ENCODE measurements at regions not wholly inside any gene's neighbourhood (a gene's known extent, or its start where the extent isn't known, plus 50 kb on each side); places are given as distances from the start of the nearest gene placed in this dataset.

DNA sequence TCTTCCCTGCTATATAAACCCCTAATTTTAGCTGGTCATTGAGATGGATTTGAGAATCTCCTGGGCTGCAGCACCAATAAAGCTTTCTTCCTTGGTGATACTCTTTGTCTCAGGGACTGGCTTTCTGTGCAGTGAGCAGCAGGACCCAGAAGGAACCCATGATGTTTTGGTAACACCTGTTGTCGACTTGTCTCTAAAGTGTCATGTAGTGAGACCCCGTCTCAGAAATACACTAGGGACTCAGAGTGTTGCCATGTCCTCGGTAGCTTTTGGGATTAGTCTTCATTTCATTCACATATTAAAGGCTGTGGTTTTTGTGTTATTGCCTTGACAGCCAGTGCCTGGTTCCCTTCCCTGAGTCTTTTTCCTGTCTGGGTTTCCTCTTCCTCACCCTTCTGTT is 1078.7 kb downstream of the TBC1D22A start:
- DNase-seq (ENCODE audit: low read depth in 2 of 2), result no peak

DNA sequence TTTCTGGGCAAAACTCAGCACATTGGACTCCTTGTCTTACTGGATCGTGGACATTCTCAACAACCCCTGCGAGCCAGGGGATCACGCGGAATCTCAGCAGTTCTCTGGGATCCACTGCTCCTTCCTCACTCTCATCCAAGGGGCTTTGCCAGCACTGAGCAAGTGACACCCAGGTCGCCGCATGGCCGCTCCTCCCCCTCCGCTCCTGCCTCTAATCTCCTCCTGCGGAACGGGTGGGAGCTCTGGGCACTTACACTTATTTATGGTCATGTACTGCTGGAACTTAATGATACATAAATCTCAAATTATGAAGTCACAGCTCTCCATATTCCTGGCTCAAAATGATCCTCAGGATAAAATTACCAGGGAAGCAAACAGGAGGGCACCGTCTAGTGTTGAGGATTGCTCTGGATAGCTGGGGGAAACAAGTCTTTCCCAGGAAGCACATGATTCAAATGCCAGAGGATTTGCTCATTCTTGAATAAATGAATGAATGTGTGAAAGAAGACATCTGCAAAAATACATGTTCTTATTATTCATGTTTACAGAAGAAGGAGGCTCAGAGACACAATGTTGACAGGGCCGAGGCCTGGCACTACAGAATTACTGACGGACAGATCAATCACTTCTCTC is 1077.3 kb downstream of the TBC1D22A start:
- DNase-seq (ENCODE audit: low read depth in 2 of 2), result no peak

DNA sequence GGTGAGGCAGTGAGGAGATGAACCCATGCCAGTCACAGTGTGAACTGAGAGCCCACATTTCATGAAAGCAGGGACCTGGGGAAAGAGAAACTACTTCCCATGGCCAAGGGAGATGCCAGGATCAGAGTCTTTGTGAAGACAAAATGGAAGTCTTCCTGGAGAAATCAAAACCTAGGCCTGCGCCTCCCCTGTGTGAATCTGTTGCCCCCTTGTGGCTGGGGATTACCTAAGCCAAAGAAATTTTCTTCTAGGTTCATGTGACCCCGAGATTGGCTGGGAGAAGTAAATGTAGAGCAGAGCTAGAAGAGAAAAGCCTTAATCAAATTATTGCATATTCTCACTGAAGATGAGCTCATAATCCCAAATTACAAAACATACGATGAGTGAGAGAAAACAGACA is 1075.3 kb downstream of the TBC1D22A start:
- DNase-seq (ENCODE audit: low read depth in 2 of 2), result peak in 1 of 2 donors; percentile 11

DNA sequence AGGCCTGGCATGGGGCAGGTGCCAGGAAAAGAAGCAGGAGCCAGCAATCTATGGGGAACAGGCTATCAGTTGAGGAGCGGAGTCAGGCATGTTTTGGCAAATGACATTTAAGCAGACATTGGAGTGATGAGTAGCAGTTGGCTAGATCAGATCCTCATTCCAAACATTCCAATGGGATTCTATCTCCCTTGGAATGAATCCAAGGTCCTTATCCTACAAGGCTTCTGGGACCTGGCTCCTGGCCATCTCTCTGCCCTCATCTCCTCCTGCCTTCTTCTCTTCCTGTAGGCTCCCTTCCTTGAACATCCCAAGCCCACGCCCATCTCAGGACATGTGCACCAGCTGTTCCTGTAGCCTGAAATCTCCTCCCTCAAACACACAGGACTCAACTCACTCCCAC is 1074.5 kb downstream of the TBC1D22A start:
- DNase-seq (ENCODE audit: low read depth in 2 of 2), result no peak

DNA sequence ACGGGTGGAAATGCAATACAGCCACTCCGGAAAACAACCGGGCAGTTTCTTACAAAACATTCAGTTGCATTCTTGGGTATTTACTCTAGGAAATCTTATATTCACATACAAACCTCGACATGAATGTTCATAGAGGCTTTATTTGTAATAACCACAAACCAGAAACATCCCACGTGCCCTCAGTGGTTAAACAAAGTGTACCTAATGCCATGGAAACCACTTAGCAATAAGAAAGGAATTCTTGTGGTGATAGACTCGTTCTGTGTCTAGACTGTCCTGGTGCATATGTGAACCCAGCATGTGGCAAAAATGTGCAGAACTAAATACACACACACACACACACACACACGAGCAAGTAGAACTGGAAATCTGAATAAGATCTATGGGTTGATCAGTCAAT is 1073.3 kb downstream of the TBC1D22A start:
- DNase-seq (ENCODE audit: low read depth in 2 of 2), result no peak

DNA sequence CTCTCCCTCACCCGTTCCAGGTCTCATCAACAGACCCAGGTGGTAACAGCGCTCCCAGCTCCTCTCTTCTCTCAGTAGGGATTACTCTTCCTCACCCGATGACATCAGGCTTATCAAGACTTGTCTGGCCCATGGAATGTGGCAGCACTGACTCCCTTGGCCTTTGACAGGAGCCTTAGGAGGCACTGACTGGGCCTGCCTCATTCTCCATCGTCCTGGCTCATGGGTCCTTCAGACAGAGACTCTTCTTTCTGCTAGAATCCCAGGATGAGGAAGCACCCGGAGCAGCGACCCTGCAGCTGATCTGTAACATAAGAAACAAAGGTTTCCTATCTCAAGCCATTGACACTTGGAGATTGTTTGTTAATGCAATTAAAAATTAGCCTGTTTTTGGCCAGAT is 1063.6 kb downstream of the TBC1D22A start:
- DNase-seq (ENCODE audit: low read depth in 2 of 2), result no peak

DNA sequence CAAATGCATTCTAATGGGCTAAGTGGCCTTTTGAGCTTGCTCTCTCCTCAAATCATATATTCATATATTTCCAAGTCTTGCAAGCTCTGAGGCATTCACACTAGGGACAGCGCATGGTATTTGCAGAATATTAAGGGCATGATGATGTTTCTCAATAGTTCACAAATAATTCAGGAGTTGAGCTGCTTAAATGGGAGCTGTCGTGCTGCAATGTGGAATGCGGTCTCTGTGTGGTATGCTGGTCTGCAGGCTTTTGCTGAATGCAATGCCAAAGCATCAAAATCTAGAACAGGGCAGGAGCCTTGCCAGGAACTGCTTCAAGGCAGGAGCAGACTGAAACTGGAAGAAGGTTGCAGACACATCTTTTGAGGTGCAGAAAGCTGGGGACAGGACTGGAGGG is 1060.0 kb downstream of the TBC1D22A start:
- no peak for DNase-seq (ENCODE audit: low read depth in 2 of 2)

DNA sequence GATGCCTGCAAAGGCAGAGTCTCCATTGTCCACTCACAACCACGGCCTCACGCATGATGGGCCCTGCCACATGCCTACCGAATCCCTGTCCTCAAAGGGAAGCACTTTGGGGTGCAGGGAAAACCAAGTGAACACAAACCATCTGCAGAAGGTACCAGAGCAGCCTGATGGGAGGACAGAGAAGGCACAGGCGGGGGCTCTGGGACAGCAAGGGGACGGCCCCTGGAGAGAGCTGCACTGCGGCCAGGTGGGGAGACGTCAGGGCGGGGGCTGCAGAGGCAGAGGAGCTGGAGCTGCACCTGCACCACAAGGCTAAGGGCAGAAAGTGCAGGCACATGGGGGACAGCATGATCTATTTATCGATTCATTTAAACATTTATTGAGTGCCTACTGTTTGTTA is 1056.0 kb downstream of the TBC1D22A start:
- DNase-seq (ENCODE audit: low read depth in 2 of 2), result no peak

DNA sequence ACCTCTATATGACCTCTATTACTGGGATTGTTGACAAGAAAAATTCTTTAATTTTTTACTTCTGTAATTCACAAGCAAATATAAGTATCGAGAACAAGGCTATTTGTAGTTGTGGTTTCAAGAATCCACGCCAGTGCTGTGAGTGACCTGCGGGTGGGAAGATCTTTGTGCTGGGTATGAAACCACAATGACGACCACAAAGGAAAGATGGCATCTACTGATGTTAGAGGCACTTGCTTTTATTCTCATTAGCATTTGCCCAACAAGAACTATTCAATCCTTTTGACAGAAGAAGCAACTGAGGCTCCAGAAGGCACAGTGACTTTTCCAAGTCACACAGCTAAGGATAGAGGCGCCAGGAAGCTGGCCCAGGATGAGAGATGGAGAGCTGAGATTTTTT is 1054.9 kb downstream of the TBC1D22A start:
- DNase-seq (ENCODE audit: low read depth in 2 of 2), result no peak

DNA sequence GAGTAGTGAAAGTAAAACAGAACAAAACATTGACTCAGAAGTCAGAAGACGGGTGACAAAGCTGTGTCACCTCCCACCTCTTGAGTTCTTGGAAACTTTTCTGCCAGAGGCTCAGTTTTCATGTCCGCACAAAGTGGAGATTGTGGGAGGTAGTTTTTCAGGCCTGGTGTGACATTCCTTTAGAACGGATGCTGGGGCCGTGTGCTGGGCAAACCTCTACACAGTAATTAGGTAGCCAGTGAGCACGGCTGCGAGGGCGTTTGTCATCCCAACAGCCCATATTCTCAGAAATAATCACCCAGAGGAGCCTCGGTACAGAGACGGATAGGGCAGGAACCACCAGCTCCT is 1054.4 kb downstream of the TBC1D22A start:
- no peak for DNase-seq (ENCODE audit: low read depth in 2 of 2)

DNA sequence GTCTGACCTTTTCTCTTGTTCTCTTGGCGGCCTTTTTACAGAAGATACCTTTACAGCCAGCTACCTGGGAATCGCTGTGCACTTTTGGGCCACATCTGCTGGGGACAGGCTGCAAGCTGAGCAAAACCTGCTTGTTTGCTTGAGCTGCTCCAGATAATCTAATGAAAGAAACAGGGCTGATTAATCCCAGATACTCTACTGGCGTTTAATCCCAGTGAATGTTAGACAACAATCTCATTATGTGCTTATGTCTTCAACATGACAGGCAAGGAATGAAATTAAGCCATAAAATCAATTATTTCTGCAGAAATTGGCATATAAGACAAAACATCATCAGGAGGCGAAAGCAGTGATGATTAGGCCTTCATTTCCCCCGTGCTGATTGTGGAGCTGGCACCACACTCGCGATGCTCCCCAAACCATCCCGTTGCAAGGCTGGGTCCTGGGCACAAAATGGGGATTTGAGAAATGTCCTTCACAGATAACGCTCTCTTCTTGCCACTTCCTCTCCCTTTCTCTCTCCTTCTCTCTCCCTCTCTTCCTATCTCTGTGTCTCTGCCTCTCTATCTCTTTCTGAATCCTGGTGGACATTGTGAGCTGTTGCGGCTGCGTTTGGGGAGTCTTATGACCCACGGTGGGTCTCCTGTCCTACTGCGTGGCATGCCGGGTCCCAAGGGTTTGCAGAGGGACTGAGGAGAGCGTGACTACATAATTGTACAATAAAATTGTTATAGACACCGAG is 1053.8 kb downstream of the TBC1D22A start:
- DNase-seq (ENCODE audit: low read depth in 2 of 2), result no peak

DNA sequence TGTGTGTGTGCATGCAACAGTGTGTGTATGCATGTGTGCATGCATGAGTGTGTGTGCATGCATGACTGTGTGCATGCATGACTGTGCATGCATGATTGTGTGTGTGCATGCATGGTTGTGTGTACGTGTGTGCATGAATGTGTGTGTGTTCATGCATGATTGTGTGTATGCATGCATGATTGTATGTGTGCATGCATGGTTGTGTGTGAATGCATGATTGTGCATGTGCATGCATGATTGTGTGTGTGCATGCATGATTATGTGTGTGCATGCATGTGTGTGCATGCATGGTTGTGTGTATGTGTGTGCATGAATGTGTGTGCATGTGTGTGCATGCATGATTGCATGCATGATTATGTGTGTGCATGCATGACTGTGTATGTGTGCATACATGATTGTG is 1052.0 kb downstream of the TBC1D22A start:
- DNase-seq (ENCODE audit: low read depth in 2 of 2), result no peak

DNA sequence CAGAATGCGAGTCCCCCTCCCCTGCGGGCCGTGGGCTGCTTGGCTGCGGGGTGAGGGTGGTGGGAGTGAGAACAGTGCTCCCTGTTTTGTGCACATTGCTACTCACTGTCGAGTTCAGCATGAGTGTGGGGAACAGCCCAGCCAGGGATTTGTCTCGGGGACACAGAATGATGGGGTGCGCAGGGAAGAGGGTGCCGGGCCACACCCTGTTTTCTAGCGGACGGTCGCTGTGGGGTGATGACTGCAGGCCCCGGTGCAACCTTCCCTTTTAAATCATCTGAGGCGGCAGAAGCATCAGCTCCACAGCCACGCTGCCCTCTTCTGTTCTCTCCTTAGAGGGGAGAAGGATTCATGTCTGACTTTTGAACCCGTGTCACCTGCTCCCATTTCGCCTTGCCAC is 1051.2 kb downstream of the TBC1D22A start:
- DNase-seq (ENCODE audit: low read depth in 2 of 2), result no peak

DNA sequence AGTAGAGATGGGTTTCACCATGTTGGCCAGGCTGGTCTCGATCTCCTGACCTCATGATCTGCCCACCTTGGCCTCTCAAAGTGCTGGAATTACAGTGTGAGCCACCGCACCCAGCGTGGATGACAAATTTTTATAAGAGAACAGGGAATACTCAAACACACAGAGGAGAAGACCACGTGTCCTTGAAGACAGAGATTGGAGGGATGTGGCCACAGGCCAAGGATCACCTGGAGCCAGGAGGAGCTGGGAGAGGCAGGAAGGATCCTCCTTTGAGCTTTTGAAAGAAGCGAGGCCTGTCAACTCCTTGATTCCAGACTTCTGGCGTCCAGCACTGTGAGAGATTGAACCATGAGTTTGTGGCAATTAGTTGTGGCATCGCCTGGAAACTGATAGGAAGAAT is 1049.5 kb downstream of the TBC1D22A start:
- DNase-seq (ENCODE audit: low read depth in 2 of 2), result no peak

DNA sequence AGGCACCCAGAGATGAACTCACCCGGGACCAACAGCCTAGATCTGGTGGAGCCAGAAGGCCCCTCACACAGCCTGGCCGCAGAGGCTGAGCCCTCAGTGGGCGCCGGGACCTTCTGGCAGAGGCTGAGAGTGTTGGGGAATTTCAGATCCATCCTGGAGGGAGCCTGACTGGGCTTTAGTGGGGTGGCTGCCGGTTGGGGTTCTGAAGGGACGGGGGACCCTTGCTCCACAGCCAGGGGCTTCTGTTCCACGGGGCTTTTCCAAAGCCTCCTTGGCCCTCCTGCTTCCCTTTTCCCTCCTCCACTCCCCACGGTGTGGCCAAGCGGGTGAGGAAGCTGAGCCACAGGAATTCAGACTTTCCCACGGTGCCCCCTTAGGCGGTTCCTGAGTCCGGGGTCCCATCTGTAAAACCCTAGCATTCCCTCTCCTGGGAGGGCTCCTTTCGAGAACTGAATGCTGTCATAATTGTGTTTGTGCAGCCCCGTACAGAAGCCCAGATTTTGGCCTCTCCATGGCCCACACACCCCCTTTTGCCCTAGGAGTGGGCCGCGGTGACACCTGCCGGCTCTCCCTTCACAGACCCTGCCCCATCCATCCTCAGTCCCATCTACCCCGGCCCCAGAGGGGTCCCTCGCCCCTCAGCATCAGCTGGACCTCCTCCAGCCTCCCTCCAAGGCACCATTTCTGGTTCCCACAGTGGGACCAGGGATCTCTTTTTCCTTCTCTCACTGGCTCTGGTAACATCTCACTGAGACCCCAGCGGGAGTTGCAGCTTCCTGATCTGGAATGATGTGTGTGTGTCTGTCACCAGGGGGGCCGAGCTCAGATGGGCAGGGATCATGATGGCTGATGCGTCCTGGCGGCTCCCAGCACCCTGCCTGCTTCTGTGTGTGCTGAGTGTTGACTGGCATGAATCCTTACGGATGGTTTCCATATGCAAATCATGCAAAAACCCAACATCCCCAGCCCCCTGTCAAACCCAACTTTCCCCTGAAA is 1048.4 kb downstream of the TBC1D22A start:
- no peak for DNase-seq (ENCODE audit: low read depth in 2 of 2)

DNA sequence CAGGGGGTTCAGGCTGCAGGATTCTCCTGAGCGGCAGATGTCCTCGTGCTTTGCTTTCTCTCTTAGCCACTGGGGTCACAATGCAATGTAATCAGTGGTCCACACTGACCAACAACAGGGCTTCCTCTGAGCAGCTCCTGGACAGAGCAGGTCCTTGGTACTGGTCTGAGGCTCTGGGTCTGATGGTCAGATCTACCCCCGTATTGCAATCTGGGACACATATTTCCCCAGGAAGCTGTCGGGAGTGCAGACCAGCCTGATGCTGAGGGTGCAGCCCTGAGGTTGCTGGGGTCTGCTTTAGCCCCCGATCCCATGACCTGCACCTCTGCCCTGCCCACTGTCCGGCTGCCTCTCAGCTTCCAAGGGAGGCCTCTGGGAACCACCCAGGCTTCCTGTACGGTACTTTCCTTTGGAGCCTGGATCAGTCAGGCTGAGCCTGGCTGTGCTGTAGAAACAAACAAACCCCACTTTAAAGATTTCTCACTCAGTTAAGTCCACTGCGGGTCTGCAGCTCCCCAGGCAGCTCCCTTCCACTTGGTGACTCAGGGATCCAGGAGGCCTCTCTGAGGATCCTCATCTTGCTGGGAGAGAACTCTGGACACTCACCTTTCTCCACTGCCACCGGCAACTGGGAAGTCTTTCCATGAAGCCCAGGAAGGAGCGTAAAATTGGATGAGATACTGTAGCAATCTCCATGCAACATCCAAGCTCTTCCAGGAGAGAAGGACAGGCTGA is 1046.6 kb downstream of the TBC1D22A start:
- DNase-seq (ENCODE audit: low read depth in 2 of 2), result no peak

DNA sequence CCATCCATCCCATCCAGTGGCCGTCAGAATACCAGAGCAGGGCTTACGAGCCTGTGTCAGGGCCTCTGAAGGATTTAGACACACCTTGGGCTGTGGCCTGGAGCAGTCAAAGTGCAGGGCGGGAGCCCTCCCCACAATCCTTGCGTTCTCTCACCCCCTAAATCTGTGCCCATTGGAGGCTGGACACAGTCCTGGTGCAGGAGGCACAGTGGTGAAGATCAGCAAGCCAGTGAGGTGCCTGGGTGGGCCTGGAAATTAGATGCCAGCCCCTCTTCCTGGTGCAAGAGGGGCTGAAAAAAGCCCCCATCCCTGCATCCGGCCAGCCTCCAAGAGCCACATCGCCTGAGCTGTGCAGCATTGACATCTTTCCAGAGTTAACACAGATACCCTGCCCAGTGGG is 1045.8 kb downstream of the TBC1D22A start:
- no peak for DNase-seq (ENCODE audit: low read depth in 2 of 2)

DNA sequence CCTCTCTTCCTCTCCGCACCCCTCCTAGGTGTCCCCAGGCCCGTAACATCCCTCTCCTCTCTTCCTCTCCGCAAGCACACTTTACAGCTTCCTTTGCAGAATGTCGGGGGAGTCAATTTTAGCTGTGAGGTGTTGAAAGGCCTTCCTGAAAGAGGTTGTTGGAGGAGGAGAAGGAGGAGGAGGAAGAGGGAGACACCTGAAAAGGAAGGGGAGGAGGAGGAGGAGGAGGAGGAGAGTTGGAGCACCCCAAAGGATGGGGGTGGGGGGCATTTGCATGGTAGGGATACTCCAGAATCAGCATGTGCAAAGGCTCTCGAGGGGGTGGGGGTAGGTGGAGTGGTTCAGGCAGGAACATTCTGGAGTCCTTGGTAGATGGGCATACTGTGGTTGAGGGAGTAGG is 1045.1 kb downstream of the TBC1D22A start:
- no peak for DNase-seq (ENCODE audit: low read depth in 2 of 2)

DNA sequence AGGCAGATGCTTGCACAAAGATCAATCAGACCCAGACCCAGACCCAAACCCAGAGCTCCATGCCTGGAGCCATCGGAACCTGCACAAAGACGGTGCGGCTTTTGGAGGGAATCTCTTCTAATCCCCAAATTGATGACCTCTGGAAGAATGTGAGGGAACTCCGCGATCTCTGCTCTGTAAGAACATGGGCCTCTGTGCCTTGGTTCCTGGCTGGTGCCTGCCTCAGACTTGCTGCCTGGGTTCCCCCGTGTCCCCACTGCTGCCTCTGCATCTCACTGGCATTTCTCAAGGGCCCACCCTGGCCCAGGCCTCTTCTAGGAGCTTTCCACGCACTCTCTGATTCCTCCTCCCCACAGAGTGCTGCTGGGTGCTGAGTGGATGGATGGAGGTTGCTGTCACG is 1044.4 kb downstream of the TBC1D22A start:
- no peak for DNase-seq (ENCODE audit: low read depth in 2 of 2)

DNA sequence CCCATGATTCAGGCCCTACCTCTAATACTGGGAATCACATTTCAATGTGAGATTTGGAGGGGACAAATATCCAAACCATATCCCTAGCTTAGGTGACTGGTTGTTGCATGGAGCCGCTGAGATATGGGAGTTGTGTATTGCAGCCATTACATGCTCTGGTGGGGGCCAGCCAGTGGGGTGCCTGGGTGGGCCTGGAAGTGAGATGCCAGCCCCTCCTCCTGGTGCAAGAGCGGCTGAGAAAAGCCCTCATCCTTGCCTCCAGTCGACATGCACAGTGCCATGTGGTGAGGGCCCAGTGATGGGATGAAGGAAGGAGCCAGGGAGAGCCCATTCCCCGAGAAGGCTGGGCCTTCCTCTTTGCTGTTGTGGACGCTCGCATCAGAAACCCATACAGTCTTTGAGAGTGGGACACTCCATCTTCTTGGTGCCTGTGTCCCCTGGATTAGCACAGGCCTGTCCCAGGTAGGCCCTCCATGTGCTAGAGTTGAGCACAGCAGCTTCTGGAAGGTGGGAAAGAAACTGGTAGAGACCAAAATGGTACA is 1043.0 kb downstream of the TBC1D22A start:
- no peak for DNase-seq (ENCODE audit: low read depth in 2 of 2)

DNA sequence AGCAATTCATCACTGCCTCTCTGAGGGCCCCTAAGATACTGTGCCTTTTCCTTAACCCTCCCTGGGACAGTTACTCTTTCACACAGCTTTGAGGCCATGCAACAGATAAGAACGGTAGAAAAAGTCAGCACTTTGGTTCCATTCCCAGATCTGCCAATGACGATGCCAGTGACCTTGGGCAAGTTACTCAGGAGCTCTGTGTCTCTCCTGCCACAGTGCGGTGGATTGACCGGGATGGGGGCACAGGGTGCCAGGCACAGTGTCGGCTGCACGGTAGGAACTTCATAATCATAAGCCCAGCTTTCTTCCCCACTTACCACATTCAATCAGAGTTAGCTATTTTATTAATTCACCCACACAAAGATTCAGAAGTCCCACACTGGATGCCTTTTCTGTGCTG is 1041.8 kb downstream of the TBC1D22A start:
- DNase-seq (ENCODE audit: low read depth in 2 of 2), result no peak
